Left ventricle myocardium inferior (tissue), 1 donor: ENCODE measurements at regions not wholly inside any gene's neighbourhood (a gene's known extent, or its start where the extent isn't known, plus 50 kb on each side); places are given as distances from the start of the nearest gene placed in this dataset.

Experiments used
- DNase-seq: peaks from one replicate; pipeline ENCODE4 v3.0.0-alpha.2; 2020
- H3K27ac ChIP-seq: fragments of 200-600 bp; replicated peaks from 2 replicates; pipeline ENCODE4 v1.8.0; 2021
- H3K27me3 ChIP-seq: fragments of 200-600 bp; 2 replicates; pipeline ENCODE4 v1.8.0; 2021; ENCODE audit warnings: low read depth
- H3K36me3 ChIP-seq: fragments of 200-600 bp; 2 replicates; pipeline ENCODE4 v1.8.0; 2021
- H3K4me1 ChIP-seq: fragments of 200-600 bp; 2 replicates; pipeline ENCODE4 v1.8.0; 2021
- H3K4me3 ChIP-seq: fragments of 200-600 bp; 2 replicates; pipeline ENCODE4 v1.8.0; 2021; ENCODE audit warnings: mild to moderate bottlenecking, moderate library complexity
- H3K9me3 ChIP-seq: fragments of 200-600 bp; replicated peaks from 2 replicates; pipeline ENCODE4 v1.8.0; 2021
- CTCF ChIP-seq: fragments of 200-600 bp; IDR thresholded peaks from 2 replicates; pipeline ENCODE4 v1.8.0; 2021; ENCODE audit warnings: antibody characterized with exemption, mild to moderate bottlenecking, borderline replicate concordance
- intact Hi-C: fragments of 100-400 bp; cut with micrococcal nuclease; formaldehyde crosslinking; loops from one replicate; pipeline ENCODE4 v1.11.0; 2022
- donor health status: DM: no; HTN: yes; CAD: no; lungs with severe emphysema.

GRCh38 chr3:174784206-174784934 is 74.8 kb upstream of the NAALADL2 start:
- intact Hi-C loops, result no loop called here
- H3K4me1 ChIP-seq, result no peaks in the 10 kb centered on the region
- no peak for TF ChIP-seq CTCF
- no peak overlapping the region for H3K27ac ChIP-seq
- no peak for DNase-seq
- no peaks in the 10 kb centered on the region for H3K36me3 ChIP-seq
- H3K9me3 ChIP-seq, result peaks cover 9% of the 10 kb centered on the region
- no peaks in the 10 kb centered on the region for H3K27me3 ChIP-seq
- no peak overlapping the region for H3K4me3 ChIP-seq

GRCh38 chr3:174786825-174787224 is 72.3 kb upstream of the NAALADL2 start:
- no peaks in the 10 kb centered on the region for H3K36me3 ChIP-seq
- intact Hi-C loops, result no loop called here
- H3K9me3 ChIP-seq, result no peaks in the 10 kb centered on the region
- TF ChIP-seq CTCF, result no peak
- no peak for DNase-seq
- no peaks in the 10 kb centered on the region for H3K4me1 ChIP-seq
- no peak overlapping the region for H3K27ac ChIP-seq
- no peaks in the 10 kb centered on the region for H3K27me3 ChIP-seq
- no peak overlapping the region for H3K4me3 ChIP-seq

- no peak overlapping the region for H3K27ac ChIP-seq
- TF ChIP-seq CTCF, result no peak
- no peaks in the 10 kb centered on the region for H3K36me3 ChIP-seq
- H3K27me3 ChIP-seq, result no peaks in the 10 kb centered on the region
- no peak overlapping the region for H3K4me3 ChIP-seq
- H3K9me3 ChIP-seq, result no peaks in the 10 kb centered on the region
- DNase-seq, result no peak
- intact Hi-C loops, result no loop called here
- peaks cover 10% of the 10 kb centered on the region for H3K4me1 ChIP-seq
These were observed 68.0 kb upstream of the NAALADL2 start for GRCh38 chr3:174791161-174791560.

GRCh38 chr3:174792864-174793263 is 66.3 kb upstream of the NAALADL2 start:
- H3K9me3 ChIP-seq, result no peaks in the 10 kb centered on the region
- no peaks in the 10 kb centered on the region for H3K27me3 ChIP-seq
- TF ChIP-seq CTCF, result no peak
- no peak overlapping the region for H3K4me3 ChIP-seq
- no peaks in the 10 kb centered on the region for H3K36me3 ChIP-seq
- intact Hi-C loops, result no loop called here
- DNase-seq, result no peak
- H3K27ac ChIP-seq, result no peak overlapping the region
- H3K4me1 ChIP-seq, result peaks cover 10% of the 10 kb centered on the region
